Epithelial cell of proximal tubule (primary cell): ENCODE measurements at regions not wholly inside any gene's neighbourhood (a gene's known extent, or its start where the extent isn't known, plus 50 kb on each side); places are given as distances from the start of the nearest gene placed in this dataset.

Experiments
- DNase-seq: peaks from one replicate; pipeline ENCODE4 v3.0.0-alpha.2; 2011; ENCODE audit warnings: low read depth
- H3K4me3 ChIP-seq: 2 replicates; pipeline ENCODE4 v1.5.1; 2011; ENCODE audit warnings: low read depth, mild to moderate bottlenecking, low read length
- TF ChIP-seq, protein P1 (sequence below): conservative IDR thresholded peaks from 2 replicates; pipeline ENCODE4 v1.5.1; 2012; ENCODE audit warnings: low read depth, mild to moderate bottlenecking, low read length

DNA sequence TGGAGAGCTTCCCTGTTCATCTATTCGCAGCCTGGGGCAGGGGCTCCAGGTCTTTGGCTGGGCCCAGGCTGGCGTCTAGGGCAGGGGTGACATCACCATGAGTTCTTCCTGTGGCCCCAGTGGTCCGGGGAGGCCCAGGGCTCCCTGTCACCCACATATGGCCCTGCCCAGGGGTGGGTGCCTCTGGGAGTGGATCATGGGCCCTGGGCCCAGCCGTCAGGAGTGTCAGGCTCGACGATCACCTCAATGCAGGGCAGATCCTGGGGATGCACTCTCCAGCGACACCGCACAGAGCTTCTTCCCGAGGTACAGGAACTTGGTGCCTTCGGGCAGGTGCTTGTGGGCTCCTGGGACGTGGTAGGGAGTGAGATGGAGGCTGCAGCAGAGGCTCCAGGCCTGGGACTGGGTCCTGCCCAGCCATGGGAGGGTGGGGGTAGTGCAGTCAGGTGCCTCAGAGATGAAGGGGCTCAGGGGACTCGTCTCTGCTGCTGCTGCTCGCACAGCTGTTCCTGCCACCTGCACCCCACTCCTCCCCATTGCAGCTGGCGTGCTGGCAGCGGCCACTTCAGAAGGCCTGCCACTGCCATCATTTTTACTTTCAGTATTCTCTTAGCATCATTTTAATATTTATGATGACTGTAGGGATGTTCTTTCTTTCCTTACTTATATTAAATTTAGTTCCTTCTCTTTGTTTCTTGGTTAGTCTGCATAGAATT is 196.0 kb upstream of the VRK2 start:
- no peak overlapping the region for H3K4me3 ChIP-seq
- TF ChIP-seq, protein P1, sequence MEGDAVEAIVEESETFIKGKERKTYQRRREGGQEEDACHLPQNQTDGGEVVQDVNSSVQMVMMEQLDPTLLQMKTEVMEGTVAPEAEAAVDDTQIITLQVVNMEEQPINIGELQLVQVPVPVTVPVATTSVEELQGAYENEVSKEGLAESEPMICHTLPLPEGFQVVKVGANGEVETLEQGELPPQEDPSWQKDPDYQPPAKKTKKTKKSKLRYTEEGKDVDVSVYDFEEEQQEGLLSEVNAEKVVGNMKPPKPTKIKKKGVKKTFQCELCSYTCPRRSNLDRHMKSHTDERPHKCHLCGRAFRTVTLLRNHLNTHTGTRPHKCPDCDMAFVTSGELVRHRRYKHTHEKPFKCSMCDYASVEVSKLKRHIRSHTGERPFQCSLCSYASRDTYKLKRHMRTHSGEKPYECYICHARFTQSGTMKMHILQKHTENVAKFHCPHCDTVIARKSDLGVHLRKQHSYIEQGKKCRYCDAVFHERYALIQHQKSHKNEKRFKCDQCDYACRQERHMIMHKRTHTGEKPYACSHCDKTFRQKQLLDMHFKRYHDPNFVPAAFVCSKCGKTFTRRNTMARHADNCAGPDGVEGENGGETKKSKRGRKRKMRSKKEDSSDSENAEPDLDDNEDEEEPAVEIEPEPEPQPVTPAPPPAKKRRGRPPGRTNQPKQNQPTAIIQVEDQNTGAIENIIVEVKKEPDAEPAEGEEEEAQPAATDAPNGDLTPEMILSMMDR = no peak
- DNase-seq = no peak

GRCh38 chr2:57855212-57855611 is 191.4 kb upstream of the VRK2 start:
- H3K4me3 ChIP-seq = no peak overlapping the region
- TF ChIP-seq, protein P1 = no peak
- peak; percentile 7 for DNase-seq

- DNase-seq = no peak
- TF ChIP-seq, protein P1 = no peak
- no peak overlapping the region for H3K4me3 ChIP-seq
Observed at GRCh38 chr2:57859755-57860154, 186.9 kb upstream of the VRK2 start.

GRCh38 chr2:57862153-57862552 is 184.5 kb upstream of the VRK2 start:
- H3K4me3 ChIP-seq = no peak overlapping the region
- TF ChIP-seq, protein P1 = no peak
- no peak for DNase-seq

- no peak overlapping the region for H3K4me3 ChIP-seq
- no peak for DNase-seq
- TF ChIP-seq, protein P1 = no peak
Observed at GRCh38 chr2:57862727-57863126, 183.9 kb upstream of the VRK2 start.

GRCh38 chr2:57864926-57865325 is 181.7 kb upstream of the VRK2 start:
- TF ChIP-seq, protein P1 = no peak
- no peak overlapping the region for H3K4me3 ChIP-seq
- DNase-seq = no peak

GRCh38 chr2:57867730-57868129 is 178.9 kb upstream of the VRK2 start:
- TF ChIP-seq, protein P1 = no peak
- H3K4me3 ChIP-seq = no peak overlapping the region
- DNase-seq = no peak
